RWPE2 (cell line): ENCODE measurements at regions not wholly inside any gene's neighbourhood (a gene's known extent, or its start where the extent isn't known, plus 50 kb on each side); places are given as distances from the start of the nearest gene placed in this dataset.

Source experiments
- ATAC-seq: fragments of 200-7000 bp; cut with Tn5 transposase; 3 replicates; pipeline ENCODE4 v1.9.1; 2021; ENCODE audit warnings: low read depth
- DNase-seq: peaks from one replicate; pipeline ENCODE4 v3.0.0-alpha.2; 2020; ENCODE audit warnings: low spot score
- H3K27ac ChIP-seq: fragments of 450-650 bp; 2 replicates; pipeline ENCODE4 v1.5.1; 2017; ENCODE audit warnings: mild to moderate bottlenecking; ENCODE audit not compliant: poor library complexity, severe bottlenecking
- H3K27me3 ChIP-seq: fragments of 250-450 bp; sonication (Bioruptor Pico); 2 replicates; pipeline ENCODE4 v1.5.1; 2021; ENCODE audit warnings: mild to moderate bottlenecking, moderate library complexity; ENCODE audit not compliant: insufficient read depth, poor library complexity, severe bottlenecking
- H3K36me3 ChIP-seq: fragments of 250-450 bp; sonication (Bioruptor Pico); 2 replicates; pipeline ENCODE4 v1.5.1; 2020; ENCODE audit warnings: low read depth, mild to moderate bottlenecking, moderate library complexity
- H3K4me1 ChIP-seq: fragments of 250-450 bp; sonication (Bioruptor Pico); 2 replicates; pipeline ENCODE4 v1.5.1; 2021; ENCODE audit warnings: mild to moderate bottlenecking, moderate library complexity; ENCODE audit not compliant: insufficient read depth, poor library complexity, severe bottlenecking
- H3K4me3 ChIP-seq: fragments of 250-450 bp; sonication (Bioruptor Pico); 2 replicates; pipeline ENCODE4 v1.5.1; 2021; ENCODE audit warnings: mild to moderate bottlenecking, moderate library complexity; ENCODE audit not compliant: severe bottlenecking
- H3K9me3 ChIP-seq: fragments of 250-450 bp; sonication (Bioruptor Pico); 2 replicates; pipeline ENCODE4 v1.5.1; 2021; ENCODE audit warnings: mild to moderate bottlenecking, moderate library complexity; ENCODE audit not compliant: severe bottlenecking
- CTCF ChIP-seq: fragments of 450-650 bp; IDR thresholded peaks from one replicate; pipeline ENCODE4 v1.5.1; 2017; ENCODE audit warnings: mild to moderate bottlenecking, moderate library complexity; ENCODE audit not compliant: poor library complexity, severe bottlenecking

- no peaks in the 10 kb centered on the region for H3K27me3 ChIP-seq
- H3K4me3 ChIP-seq = no peak overlapping the region
- H3K27ac ChIP-seq = no peak overlapping the region
- H3K9me3 ChIP-seq = no peaks in the 10 kb centered on the region
- H3K4me1 ChIP-seq = no peaks in the 10 kb centered on the region
- no peak for TF ChIP-seq CTCF
- no peak for DNase-seq
- no peak for ATAC-seq
- no peaks in the 10 kb centered on the region for H3K36me3 ChIP-seq
Observed at GRCh38 chr6:149220882-149221773, 96.4 kb upstream of the TAB2 start.

- ATAC-seq (no peak), DNase-seq (no peak)
- no peaks in the 10 kb centered on the region for H3K4me1 ChIP-seq
- no peaks in the 10 kb centered on the region for H3K36me3 ChIP-seq
- no peaks in the 10 kb centered on the region for H3K9me3 ChIP-seq
- no peak overlapping the region for H3K4me3 ChIP-seq
- H3K27me3 ChIP-seq = no peaks in the 10 kb centered on the region
- TF ChIP-seq CTCF = no peak
- H3K27ac ChIP-seq = no peak overlapping the region
Observed at GRCh38 chr6:149221774-149222070, 95.8 kb upstream of the TAB2 start.

- H3K36me3 ChIP-seq = no peaks in the 10 kb centered on the region
- DNase-seq (no peak), ATAC-seq (no peak)
- TF ChIP-seq CTCF = no peak
- H3K9me3 ChIP-seq = no peaks in the 10 kb centered on the region
- H3K27ac ChIP-seq = no peak overlapping the region
- H3K4me1 ChIP-seq = no peaks in the 10 kb centered on the region
- H3K27me3 ChIP-seq = no peaks in the 10 kb centered on the region
- no peak overlapping the region for H3K4me3 ChIP-seq
Observed at GRCh38 chr6:149223120-149223903, 94.2 kb upstream of the TAB2 start.

GRCh38 chr6:149223904-149224351, 93.6 kb upstream of the TAB2 start:
- DNase-seq = no peak
- Histone ChIP-seq H3K9me3 (no peaks in the 10 kb centered on the region), H3K4me3 (no peak overlapping the region), H3K27me3 (no peaks in the 10 kb centered on the region), H3K27ac (no peak overlapping the region), H3K36me3 (no peaks in the 10 kb centered on the region), H3K4me1 (no peaks in the 10 kb centered on the region)
- no peak for ATAC-seq
- TF ChIP-seq CTCF = no peak
